Panc1 (cell line): ENCODE measurements at regions not wholly inside any gene's neighbourhood (a gene's known extent, or its start where the extent isn't known, plus 50 kb on each side); places are given as distances from the start of the nearest gene placed in this dataset.

Experiments used
- ATAC-seq: fragments of 200-7000 bp; cut with Tn5 transposase; 2 replicates; pipeline ENCODE4 v1.9.1; 2020; ENCODE audit warnings: mild to moderate bottlenecking, moderate library complexity
- BruUV-seq: library from RNA; stranded (reverse); fragments of 400-500 nt; replicated peaks from 2 replicates; lab custom pipeline; 2021; lab: Mats Ljungman, UMichigan
- CTCF ChIA-PET: fragments of 300-600 bp; sonication (Branson Sonifier 250); formaldehyde crosslinking; loops from one replicate; lab custom pipeline; 2022; ENCODE audit warnings: antibody characterized with exemption; lab: Charles Lee
- POLR2A ChIA-PET: fragments of 300-600 bp; sonication (Branson Sonifier 250); formaldehyde crosslinking; loops from one replicate; lab custom pipeline; 2022; ENCODE audit warnings: antibody characterized with exemption; lab: Charles Lee
- DNase-seq: peaks from one replicate; pipeline ENCODE4 v3.0.0-alpha.2; 2010; ENCODE audit warnings: low read depth, low spot score
- H3K27ac ChIP-seq: 2 replicates; pipeline ENCODE4 v1.5.1; 2011; ENCODE audit warnings: mild to moderate bottlenecking, low read length, inconsistent platforms
- H3K27me3 ChIP-seq: fragments of 200-500 bp; sonication (Bioruptor generic); 2 replicates; pipeline ENCODE4 v1.6.0; 2014; ENCODE audit warnings: low read length, inconsistent platforms; ENCODE audit not compliant: control insufficient read depth, insufficient read depth
- H3K36me3 ChIP-seq: fragments of 200-500 bp; sonication (Bioruptor generic); 2 replicates; pipeline ENCODE4 v1.5.1; 2014; ENCODE audit warnings: inconsistent platforms, mild to moderate bottlenecking, low read length, moderate library complexity; ENCODE audit not compliant: control insufficient read depth, insufficient read depth
- H3K4me1 ChIP-seq: 2 replicates; pipeline ENCODE4 v1.5.1; 2011; ENCODE audit warnings: inconsistent platforms, mild to moderate bottlenecking, low read length, moderate library complexity; ENCODE audit not compliant: control insufficient read depth, insufficient read depth
- H3K4me3 ChIP-seq, 2 experiments: 2 replicates each; pipeline ENCODE4 v1.5.1; 2011 to 2012; ENCODE audit warnings: low read depth in 2 of 2, low read length in 2 of 2, mild to moderate bottlenecking in 2 of 2, inconsistent platforms in 1 of 2, moderate library complexity in 1 of 2
- H3K9me3 ChIP-seq: fragments of 200-500 bp; sonication (Bioruptor generic); 2 replicates; pipeline ENCODE4 v1.5.1; 2014; ENCODE audit warnings: low read depth, mild to moderate bottlenecking, inconsistent platforms, low read length, moderate library complexity; ENCODE audit not compliant: control insufficient read depth, insufficient read depth
- POLR2AphosphoS5 ChIP-seq: IDR thresholded peaks from 2 replicates; pipeline ENCODE4 v1.6.1; 2012; ENCODE audit warnings: mild to moderate bottlenecking, low read depth, low read length, moderate library complexity
- SIN3A ChIP-seq: IDR thresholded peaks from 2 replicates; pipeline ENCODE4 v1.6.1; 2012; ENCODE audit warnings: low read depth, mild to moderate bottlenecking, low read length, moderate library complexity, borderline replicate concordance; ENCODE audit not compliant: insufficient read depth
- TCF7L2 ChIP-seq: IDR thresholded peaks from 2 replicates; pipeline ENCODE4 v1.6.1; 2011; ENCODE audit warnings: mild to moderate bottlenecking, low read depth, low read length, inconsistent platforms
- in situ Hi-C: cut with HindIII; loops from 2 replicates; pipeline ENCODE4 v1.10.0; 2016; ENCODE audit warnings: low sequenced_read_pairs, low pct_unique_long_range_greater_than_20kb
- intact Hi-C: fragments of 100-400 bp; cut with micrococcal nuclease; formaldehyde crosslinking; loops from one replicate; pipeline ENCODE4 v1.10.0; 2022; ENCODE audit not compliant: unreplicated experiment
- TF ChIP-seq, protein P1 (sequence below), 2 experiments: IDR thresholded peaks; 2 replicates each; pipeline ENCODE4 v1.6.1; 2011 to 2012; ENCODE audit warnings: low read depth in 2 of 2, control low read depth in 1 of 2, low read length in 1 of 2, mild to moderate bottlenecking in 1 of 2, moderate library complexity in 1 of 2; ENCODE audit not compliant: insufficient read depth in 1 of 2
- TF ChIP-seq, protein P2 (sequence below): fragments of 450-650 bp; IDR thresholded peaks from 2 replicates; pipeline ENCODE4 v1.5.1; 2017; ENCODE audit warnings: mild to moderate bottlenecking

GRCh38 chr7:125780153-125780552, 850.5 kb upstream of the POT1 start:
- H3K4me1 ChIP-seq: no peaks in the 10 kb centered on the region
- ChIA-PET POLR2A (no interaction called here), CTCF (no interaction called here)
- DNase-seq (no peak), ATAC-seq (no peak)
- BruUV-seq: no TSS peak
- TF ChIP-seq, protein P1, sequence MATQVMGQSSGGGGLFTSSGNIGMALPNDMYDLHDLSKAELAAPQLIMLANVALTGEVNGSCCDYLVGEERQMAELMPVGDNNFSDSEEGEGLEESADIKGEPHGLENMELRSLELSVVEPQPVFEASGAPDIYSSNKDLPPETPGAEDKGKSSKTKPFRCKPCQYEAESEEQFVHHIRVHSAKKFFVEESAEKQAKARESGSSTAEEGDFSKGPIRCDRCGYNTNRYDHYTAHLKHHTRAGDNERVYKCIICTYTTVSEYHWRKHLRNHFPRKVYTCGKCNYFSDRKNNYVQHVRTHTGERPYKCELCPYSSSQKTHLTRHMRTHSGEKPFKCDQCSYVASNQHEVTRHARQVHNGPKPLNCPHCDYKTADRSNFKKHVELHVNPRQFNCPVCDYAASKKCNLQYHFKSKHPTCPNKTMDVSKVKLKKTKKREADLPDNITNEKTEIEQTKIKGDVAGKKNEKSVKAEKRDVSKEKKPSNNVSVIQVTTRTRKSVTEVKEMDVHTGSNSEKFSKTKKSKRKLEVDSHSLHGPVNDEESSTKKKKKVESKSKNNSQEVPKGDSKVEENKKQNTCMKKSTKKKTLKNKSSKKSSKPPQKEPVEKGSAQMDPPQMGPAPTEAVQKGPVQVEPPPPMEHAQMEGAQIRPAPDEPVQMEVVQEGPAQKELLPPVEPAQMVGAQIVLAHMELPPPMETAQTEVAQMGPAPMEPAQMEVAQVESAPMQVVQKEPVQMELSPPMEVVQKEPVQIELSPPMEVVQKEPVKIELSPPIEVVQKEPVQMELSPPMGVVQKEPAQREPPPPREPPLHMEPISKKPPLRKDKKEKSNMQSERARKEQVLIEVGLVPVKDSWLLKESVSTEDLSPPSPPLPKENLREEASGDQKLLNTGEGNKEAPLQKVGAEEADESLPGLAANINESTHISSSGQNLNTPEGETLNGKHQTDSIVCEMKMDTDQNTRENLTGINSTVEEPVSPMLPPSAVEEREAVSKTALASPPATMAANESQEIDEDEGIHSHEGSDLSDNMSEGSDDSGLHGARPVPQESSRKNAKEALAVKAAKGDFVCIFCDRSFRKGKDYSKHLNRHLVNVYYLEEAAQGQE (IDR thresholded peaks at IDR 0.05; ENCODE audit: insufficient read depth in 1 of 2, low read depth in 2 of 2, low read length in 1 of 2): no peak
- TF ChIP-seq SIN3A: no peak
- TF ChIP-seq, protein P2, sequence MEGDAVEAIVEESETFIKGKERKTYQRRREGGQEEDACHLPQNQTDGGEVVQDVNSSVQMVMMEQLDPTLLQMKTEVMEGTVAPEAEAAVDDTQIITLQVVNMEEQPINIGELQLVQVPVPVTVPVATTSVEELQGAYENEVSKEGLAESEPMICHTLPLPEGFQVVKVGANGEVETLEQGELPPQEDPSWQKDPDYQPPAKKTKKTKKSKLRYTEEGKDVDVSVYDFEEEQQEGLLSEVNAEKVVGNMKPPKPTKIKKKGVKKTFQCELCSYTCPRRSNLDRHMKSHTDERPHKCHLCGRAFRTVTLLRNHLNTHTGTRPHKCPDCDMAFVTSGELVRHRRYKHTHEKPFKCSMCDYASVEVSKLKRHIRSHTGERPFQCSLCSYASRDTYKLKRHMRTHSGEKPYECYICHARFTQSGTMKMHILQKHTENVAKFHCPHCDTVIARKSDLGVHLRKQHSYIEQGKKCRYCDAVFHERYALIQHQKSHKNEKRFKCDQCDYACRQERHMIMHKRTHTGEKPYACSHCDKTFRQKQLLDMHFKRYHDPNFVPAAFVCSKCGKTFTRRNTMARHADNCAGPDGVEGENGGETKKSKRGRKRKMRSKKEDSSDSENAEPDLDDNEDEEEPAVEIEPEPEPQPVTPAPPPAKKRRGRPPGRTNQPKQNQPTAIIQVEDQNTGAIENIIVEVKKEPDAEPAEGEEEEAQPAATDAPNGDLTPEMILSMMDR: no peak
- no peak for TF ChIP-seq TCF7L2
- no peak for TF ChIP-seq POLR2AphosphoS5
- in situ Hi-C loops: no loop called here
- intact Hi-C loops: no loop called here
- no peaks in the 10 kb centered on the region for H3K27me3 ChIP-seq
- H3K36me3 ChIP-seq: no peaks in the 10 kb centered on the region
- H3K27ac ChIP-seq: no peak overlapping the region
- H3K9me3 ChIP-seq: no peaks in the 10 kb centered on the region
- H3K4me3 ChIP-seq: no peak overlapping the region

GRCh38 chr7:125775317-125775716, 845.7 kb upstream of the POT1 start:
- H3K36me3 ChIP-seq: no peaks in the 10 kb centered on the region
- no peaks in the 10 kb centered on the region for H3K27me3 ChIP-seq
- ATAC-seq: no peak
- POLR2A ChIA-PET: no interaction called here
- no peak overlapping the region for H3K27ac ChIP-seq
- H3K4me1 ChIP-seq: no peaks in the 10 kb centered on the region
- H3K9me3 ChIP-seq: no peaks in the 10 kb centered on the region
- DNase-seq: no peak
- TF ChIP-seq, protein P2: no peak
- TF ChIP-seq, protein P1 (IDR thresholded peaks at IDR 0.05; ENCODE audit: insufficient read depth in 1 of 2, low read depth in 2 of 2, low read length in 1 of 2): no peak
- no peak for TF ChIP-seq TCF7L2
- no peak for TF ChIP-seq POLR2AphosphoS5
- TF ChIP-seq SIN3A: no peak
- CTCF ChIA-PET: no interaction called here
- no TSS peak for BruUV-seq
- intact Hi-C loops: no loop called here
- in situ Hi-C loops: no loop called here
- H3K4me3 ChIP-seq: no peak overlapping the region
